ENCODE measurements at regions not wholly inside any gene's neighbourhood (a gene's known extent, or its start where the extent isn't known, plus 50 kb on each side); places are given as distances from the start of the nearest gene placed in this dataset.

DNA sequence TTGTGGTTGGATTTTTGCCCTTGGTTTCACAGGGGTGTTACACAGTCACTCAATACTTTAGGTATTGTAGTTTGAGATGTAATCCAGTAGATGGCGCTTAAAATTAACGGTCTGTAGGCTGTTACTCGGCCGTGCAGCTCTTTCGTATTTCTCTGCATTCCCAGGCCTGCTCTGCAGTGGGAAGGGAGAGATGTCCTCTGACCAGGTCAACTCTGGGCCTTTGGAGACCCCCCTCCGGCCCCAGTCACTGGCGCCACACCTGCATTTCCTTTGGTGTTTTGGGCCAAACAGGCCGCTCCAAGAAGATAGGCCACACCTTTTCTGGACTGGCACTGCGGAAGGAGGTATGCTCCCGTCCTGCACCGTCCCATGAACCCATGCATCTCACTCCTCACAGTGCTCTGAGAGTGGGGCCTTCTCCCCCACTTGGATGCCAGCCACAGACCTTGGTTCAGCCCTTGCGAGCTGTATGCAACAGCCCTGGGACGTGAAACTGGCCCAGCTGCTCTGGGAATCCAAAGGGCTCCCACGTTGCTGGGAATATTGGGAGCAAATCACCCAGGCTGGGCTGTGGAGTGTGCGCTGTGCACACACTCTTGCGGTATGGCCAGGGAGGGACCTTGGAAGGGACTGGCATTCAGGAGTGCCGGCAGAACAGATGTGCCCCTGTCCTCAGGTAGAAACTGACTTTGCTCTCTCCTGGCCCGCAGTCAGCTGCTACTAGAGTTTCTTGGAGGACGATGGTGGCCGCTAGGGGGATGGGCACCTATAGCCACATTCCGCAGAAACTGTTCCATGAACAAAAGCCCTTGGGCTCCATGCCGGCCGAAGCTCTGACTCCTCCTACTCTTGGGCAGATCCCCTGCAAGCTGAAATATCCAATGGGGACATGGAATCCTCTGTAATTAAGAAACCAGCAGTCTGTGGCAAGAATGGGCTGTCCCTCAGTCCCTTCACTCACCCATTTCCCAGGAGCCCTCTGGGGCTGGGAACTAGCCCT is 410.5 kb upstream of the CADM2 start:
- TF ChIP-seq YY1 (IDR thresholded peaks at IDR 0.05; ENCODE audit: insufficient read depth, insufficient read length): no peak
- no peak for TF ChIP-seq ZNF274 (IDR thresholded peaks at IDR 0.05; ENCODE audit: low read depth, low read length)
